Duodenal mucosa (tissue), 2 donors: ENCODE measurements at regions not wholly inside any gene's neighbourhood (a gene's known extent, or its start where the extent isn't known, plus 50 kb on each side); places are given as distances from the start of the nearest gene placed in this dataset.

Experiments used
- H3K27ac ChIP-seq: one replicate; pipeline ENCODE4 v1.7.0; 2013; ENCODE audit warnings: low read depth, low read length
- H3K27me3 ChIP-seq, 2 donors: one replicate each; pipeline ENCODE4 v1.7.0; 2013; ENCODE audit warnings: low read length in 2 of 2, control low read depth in 1 of 2; ENCODE audit not compliant: insufficient read depth in 2 of 2, control insufficient read depth in 1 of 2
- H3K36me3 ChIP-seq, 2 donors: one replicate each; pipeline ENCODE4 v1.7.0; 2013; ENCODE audit warnings: low read length in 2 of 2, control low read depth in 1 of 2; ENCODE audit not compliant: insufficient read depth in 2 of 2, control insufficient read depth in 1 of 2
- H3K4me1 ChIP-seq, 2 donors: one replicate each; pipeline ENCODE4 v1.7.0; 2013; ENCODE audit warnings: low read length in 2 of 2, control low read depth in 1 of 2; ENCODE audit not compliant: insufficient read depth in 2 of 2, control insufficient read depth in 1 of 2
- H3K4me3 ChIP-seq, 2 donors: one replicate each; pipeline ENCODE4 v1.7.0; 2013; ENCODE audit warnings: low read length in 2 of 2, low read depth in 1 of 2
- H3K9ac ChIP-seq, 2 donors: one replicate each; pipeline ENCODE4 v1.7.0; 2013; ENCODE audit warnings: low read length in 2 of 2, low read depth in 1 of 2
- H3K9me3 ChIP-seq, 2 donors: one replicate each; pipeline ENCODE4 v1.7.0; 2013; ENCODE audit warnings: low read length in 2 of 2, control low read depth in 1 of 2; ENCODE audit not compliant: control insufficient read depth in 1 of 2

DNA sequence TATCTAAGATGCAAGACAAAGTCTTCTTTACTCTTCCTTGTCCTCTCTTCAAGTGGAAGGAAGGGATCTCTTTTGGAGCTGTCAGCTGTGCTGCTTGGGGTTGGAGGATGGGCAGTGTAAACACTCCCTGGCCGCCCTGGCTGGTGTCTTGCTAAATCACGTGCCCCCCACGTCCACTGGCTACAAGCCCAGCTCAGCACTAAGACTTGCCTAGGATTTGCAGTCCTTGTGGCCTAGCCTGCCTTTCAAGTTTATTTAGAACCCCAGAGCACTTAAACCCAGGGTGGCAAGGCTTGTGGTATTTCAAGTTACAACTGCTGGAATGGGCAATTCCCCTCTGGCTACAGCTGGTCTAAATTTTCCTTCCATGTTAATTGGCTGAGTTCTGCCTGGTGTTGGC lies 272.4 kb upstream of the MYO3A start:
- H3K4me3 ChIP-seq: no peak overlapping the region
- no peaks in the 10 kb centered on the region for H3K36me3 ChIP-seq
- no peaks in the 10 kb centered on the region for H3K9me3 ChIP-seq
- no peaks in the 10 kb centered on the region for H3K4me1 ChIP-seq
- no peak overlapping the region for H3K9ac ChIP-seq
- no peak overlapping the region for H3K27ac ChIP-seq
- no peaks in the 10 kb centered on the region for H3K27me3 ChIP-seq

DNA sequence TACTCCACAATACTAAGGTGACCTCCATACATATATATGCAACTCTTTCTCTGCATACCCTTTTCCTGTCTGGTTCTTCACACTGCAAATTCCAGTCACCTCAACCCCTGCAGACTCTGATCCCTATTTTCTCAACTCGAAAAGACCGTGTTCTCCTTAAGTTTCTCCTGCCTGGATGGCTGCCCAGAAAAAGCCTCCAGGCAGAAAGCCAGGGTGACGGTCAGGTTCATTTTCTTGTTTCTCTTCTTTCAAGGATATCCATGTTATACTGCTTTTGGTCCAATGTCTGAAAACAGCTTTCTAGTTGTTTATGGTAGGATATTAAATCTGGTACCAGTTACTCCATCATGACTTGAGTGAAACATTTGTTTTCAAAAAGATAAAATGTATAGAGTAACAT lies 267.8 kb upstream of the MYO3A start:
- H3K4me1 ChIP-seq: no peaks in the 10 kb centered on the region
- H3K4me3 ChIP-seq: no peak overlapping the region
- no peaks in the 10 kb centered on the region for H3K9me3 ChIP-seq
- H3K27ac ChIP-seq: no peak overlapping the region
- no peaks in the 10 kb centered on the region for H3K27me3 ChIP-seq
- H3K9ac ChIP-seq: no peak overlapping the region
- no peaks in the 10 kb centered on the region for H3K36me3 ChIP-seq

DNA sequence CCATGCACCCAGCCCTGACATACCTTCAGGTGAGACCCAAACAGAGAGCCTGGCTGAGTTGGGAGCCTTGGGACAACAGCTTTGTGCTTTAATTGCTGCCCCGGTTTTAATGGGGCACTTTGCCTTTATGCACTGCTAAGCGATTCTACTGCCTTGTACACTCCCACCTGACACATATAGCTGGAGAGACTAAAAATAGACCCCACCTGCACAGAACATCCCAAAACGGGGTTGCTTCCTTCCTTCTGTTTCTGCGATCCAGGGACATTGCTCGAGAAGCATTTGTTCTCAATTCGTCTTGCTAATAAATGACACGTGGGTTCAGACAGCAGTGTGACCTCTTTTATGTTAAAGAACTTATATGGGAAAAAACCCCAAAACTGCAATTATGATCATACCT lies 258.8 kb upstream of the MYO3A start:
- H3K4me3 ChIP-seq: no peak overlapping the region
- H3K27ac ChIP-seq: no peak overlapping the region
- H3K9me3 ChIP-seq: no peaks in the 10 kb centered on the region
- no peaks in the 10 kb centered on the region for H3K27me3 ChIP-seq
- H3K36me3 ChIP-seq: no peaks in the 10 kb centered on the region
- H3K4me1 ChIP-seq: no peaks in the 10 kb centered on the region
- no peak overlapping the region for H3K9ac ChIP-seq

DNA sequence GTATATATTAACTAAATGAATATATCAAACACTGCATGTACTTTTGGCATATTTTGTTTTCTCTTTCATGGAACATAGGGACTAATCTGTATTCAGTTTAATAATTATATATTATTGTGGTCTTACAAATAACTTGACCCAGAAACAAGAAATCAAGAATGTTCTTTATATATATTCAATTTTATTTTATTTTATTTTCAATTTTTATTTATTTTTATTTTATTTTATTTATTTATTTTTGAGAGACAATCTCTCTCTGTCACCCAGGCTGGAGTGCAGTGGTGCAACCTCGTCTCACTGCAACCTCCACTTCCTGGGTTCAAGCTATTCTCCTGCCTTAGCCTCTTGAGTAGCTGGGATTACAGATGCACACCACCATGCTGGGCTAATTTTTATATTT lies 258.4 kb upstream of the MYO3A start:
- Histone ChIP-seq H3K9me3 (no peaks in the 10 kb centered on the region), H3K27ac (no peak overlapping the region), H3K9ac (no peak overlapping the region), H3K36me3 (no peaks in the 10 kb centered on the region), H3K4me1 (no peaks in the 10 kb centered on the region), H3K27me3 (no peaks in the 10 kb centered on the region), H3K4me3 (no peak overlapping the region)

DNA sequence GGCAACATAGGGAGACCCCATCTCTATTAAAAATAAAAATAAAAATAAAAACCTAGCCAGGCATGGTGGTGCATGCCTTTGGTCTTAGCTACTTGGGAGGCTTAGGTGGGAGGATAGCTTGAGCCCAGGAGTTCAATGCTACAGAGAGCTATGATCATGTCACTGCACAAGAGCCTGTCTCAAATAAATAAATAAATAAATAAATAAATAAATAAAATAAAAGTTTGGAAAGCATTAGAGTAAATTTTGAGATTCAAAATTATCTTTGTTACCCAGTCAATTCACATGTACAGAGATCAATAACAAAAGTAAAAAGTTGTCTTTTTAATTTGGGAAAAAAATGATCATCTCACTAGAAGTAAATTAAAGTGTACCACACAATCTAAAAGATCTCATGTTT lies 255.8 kb upstream of the MYO3A start:
- H3K4me1 ChIP-seq: no peaks in the 10 kb centered on the region
- no peaks in the 10 kb centered on the region for H3K9me3 ChIP-seq
- no peaks in the 10 kb centered on the region for H3K36me3 ChIP-seq
- H3K27me3 ChIP-seq: no peaks in the 10 kb centered on the region
- H3K9ac ChIP-seq: no peak overlapping the region
- H3K27ac ChIP-seq: no peak overlapping the region
- no peak overlapping the region for H3K4me3 ChIP-seq

DNA sequence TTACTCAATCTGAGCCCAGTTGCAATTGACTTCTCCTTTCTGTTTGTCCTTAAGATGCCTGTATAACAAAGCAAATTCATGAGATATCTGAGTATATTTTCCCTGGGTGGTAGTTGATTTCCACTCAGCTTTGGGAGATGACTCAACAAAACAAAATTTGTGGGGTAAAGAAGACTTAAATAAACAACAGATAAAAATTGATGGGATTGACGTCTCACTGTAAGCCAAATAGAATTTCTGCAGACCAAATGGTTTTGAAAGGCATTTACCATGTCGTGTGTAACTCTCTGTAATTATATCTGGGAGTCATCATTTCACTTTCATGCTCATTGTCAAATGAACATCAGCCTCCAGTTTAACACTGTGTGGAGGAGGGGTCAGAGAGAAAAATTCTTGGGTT lies 255.4 kb upstream of the MYO3A start:
- Histone ChIP-seq H3K9me3 (no peaks in the 10 kb centered on the region), H3K36me3 (no peaks in the 10 kb centered on the region), H3K27me3 (no peaks in the 10 kb centered on the region), H3K4me3 (no peak overlapping the region), H3K4me1 (no peaks in the 10 kb centered on the region), H3K27ac (no peak overlapping the region), H3K9ac (no peak overlapping the region)

DNA sequence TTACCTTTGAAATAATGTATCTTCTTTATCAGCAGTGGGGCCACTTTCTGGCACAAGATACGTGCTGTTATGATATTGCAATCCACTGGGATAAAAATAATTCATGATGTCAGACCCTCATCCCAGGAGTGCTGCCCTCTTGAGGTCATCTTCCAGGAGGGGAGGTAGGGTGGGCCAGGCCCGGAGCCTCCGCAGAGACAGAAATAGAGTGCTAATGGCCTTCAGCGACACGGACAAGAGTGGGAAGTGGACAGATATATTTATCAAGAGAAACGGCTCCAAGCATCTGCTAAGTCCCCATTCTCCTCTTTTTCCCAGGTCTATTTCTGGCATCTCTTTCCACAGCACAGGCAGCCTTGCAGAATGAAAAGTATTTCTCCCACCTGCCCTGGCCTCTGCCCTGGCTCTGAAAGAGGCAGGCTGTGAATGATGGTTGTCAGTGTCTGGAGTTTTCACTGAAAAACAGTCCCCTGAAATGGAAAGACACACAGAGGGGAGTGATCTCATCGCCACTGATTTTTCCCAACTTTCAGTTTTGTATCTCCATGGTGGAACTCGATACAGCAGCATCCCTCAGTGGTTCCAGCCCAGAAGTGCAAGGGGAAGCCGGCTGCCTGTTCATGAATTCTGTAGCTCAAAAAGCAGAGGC lies 251.7 kb upstream of the MYO3A start:
- Histone ChIP-seq H3K27me3 (no peaks in the 10 kb centered on the region), H3K4me1 (no peaks in the 10 kb centered on the region), H3K27ac (no peak overlapping the region), H3K36me3 (no peaks in the 10 kb centered on the region), H3K9me3 (no peaks in the 10 kb centered on the region), H3K9ac (no peak overlapping the region), H3K4me3 (no peak overlapping the region)

DNA sequence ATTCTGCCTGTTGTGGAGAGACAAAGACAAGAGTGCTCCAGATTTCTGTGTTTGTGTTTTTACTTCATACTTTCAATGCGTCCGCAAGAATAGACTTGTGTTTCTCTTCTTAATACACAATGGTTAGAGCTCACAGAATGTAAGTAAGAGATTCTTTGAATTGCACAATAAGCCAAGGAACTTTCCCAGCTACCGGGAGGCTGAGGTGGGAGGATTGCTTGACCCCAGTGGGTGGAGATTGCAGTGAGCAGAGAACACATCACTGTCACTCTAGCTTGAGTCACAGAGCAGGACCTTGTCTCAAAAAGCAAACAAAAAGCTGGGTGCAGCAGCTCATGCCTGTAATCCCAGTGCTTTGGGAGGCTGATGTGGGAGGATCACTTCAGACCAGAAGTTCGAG lies 250.7 kb upstream of the MYO3A start:
- Histone ChIP-seq H3K4me3 (no peak overlapping the region), H3K27me3 (no peaks in the 10 kb centered on the region), H3K4me1 (no peaks in the 10 kb centered on the region), H3K9ac (no peak overlapping the region), H3K27ac (no peak overlapping the region), H3K36me3 (no peaks in the 10 kb centered on the region), H3K9me3 (no peaks in the 10 kb centered on the region)

DNA sequence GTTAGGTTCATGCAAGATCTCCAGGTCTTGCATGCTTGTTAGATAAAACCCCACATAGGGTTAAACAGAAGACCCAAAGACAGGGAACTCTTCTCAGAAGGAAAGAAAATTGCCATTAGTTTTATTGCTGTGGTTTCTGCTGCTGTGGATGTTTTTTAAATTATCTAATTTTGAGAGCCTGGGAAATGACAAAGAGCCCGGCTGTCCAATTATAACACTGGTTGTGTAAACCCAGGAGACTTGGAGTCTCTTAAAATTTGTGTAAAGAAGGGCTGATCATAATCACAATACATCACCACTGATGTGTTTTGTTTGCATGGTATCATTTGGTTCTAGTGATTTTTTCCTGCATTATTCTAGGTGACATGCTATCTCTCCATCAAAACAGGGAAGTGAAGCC lies 246.5 kb upstream of the MYO3A start:
- Histone ChIP-seq H3K27ac (no peak overlapping the region), H3K4me1 (no peaks in the 10 kb centered on the region), H3K27me3 (no peaks in the 10 kb centered on the region), H3K9ac (no peak overlapping the region), H3K36me3 (no peaks in the 10 kb centered on the region), H3K4me3 (no peak overlapping the region), H3K9me3 (no peaks in the 10 kb centered on the region)

DNA sequence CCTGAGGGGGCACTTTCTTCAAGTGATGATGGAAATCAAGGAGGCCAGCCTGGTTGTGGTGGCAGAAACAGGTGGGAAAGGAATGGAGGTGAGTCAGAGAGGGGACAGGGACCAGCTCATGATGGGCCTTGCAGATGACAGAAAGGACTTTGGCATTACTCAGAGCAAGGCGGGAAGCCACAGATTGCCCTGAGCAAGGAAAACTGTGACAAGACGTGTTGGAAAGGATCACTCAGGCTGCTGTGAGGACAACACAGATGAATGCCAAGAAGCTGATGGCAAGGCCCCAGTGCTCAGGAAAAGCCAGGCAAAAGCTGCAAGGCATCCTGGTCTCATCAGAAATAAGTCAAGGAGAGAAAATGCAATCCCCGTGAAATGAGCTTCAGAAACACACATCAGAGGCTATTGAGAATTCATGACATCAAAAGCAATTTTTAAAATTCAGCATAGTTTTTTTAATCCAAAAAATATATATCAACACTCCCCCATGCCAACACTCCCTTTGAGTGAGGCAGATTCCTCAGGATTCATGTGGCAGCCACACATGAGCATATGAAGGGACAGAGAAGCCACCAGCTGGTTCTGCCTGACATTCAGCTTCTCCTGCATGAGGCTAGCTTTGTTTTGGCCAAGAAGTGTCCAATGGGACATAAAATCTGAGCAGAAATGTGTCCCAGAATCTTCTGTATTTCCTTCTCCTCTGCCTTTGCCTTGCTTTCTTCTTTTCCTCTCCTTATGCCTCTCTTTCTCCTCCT lies 244.5 kb upstream of the MYO3A start:
- H3K4me3 ChIP-seq: no peak overlapping the region
- no peak overlapping the region for H3K9ac ChIP-seq
- no peaks in the 10 kb centered on the region for H3K9me3 ChIP-seq
- H3K27me3 ChIP-seq: no peaks in the 10 kb centered on the region
- no peaks in the 10 kb centered on the region for H3K36me3 ChIP-seq
- H3K27ac ChIP-seq: no peak overlapping the region
- no peaks in the 10 kb centered on the region for H3K4me1 ChIP-seq
